Esophagus squamous epithelium (tissue), 5 donors: ENCODE measurements at regions not wholly inside any gene's neighbourhood (a gene's known extent, or its start where the extent isn't known, plus 50 kb on each side); places are given as distances from the start of the nearest gene placed in this dataset.

Experiments used
- DNase-seq: peaks from one replicate; lab custom pipeline; 2025; lab: John Stamatoyannopoulos, UW
- H3K27ac ChIP-seq, 4 donors: fragments of 200-600 bp; sonication (generic); one replicate each; pipeline ENCODE4 v1.5.1; 2016 to 2019; ENCODE audit warnings: mild to moderate bottlenecking in 1 of 4
- H3K27me3 ChIP-seq, 4 donors: fragments of 200-600 bp; sonication (generic); 1 replicate in 3 of 4; 2 replicates in 1 of 4; pipeline versions ENCODE4 v1.5.1 to v1.6.0; 2017 to 2021; ENCODE audit warnings: antibody characterized with exemption in 1 of 4
- H3K36me3 ChIP-seq, 3 donors: fragments of 200-600 bp; sonication (generic); one replicate each; pipeline ENCODE4 v1.5.1; 2016 to 2019
- H3K4me1 ChIP-seq, 3 donors: fragments of 200-600 bp; sonication (generic); one replicate each; pipeline ENCODE4 v1.5.1; 2017 to 2019
- H3K4me3 ChIP-seq, 4 donors: fragments of 200-600 bp; sonication (generic); 1 replicate in 3 of 4; 2 replicates in 1 of 4; pipeline ENCODE4 v1.5.1; 2016 to 2019; ENCODE audit warnings: mild to moderate bottlenecking in 2 of 4, moderate library complexity in 1 of 4
- H3K9me3 ChIP-seq, 3 donors: fragments of 200-600 bp; sonication (generic); one replicate each; pipeline ENCODE4 v1.5.1; 2016 to 2019
- CTCF ChIP-seq, 6 experiments: fragments of 450-650 bp in 4 of 6; fragments of 200-600 bp in 2 of 6; sonication (generic) in 2 of 6; IDR thresholded peaks; one replicate each; pipeline ENCODE4 v1.5.1; 2016 to 2019; ENCODE audit warnings: antibody characterized with exemption in 6 of 6, mild to moderate bottlenecking in 4 of 6, moderate library complexity in 4 of 6
- POLR2A ChIP-seq, 4 donors: fragments of 450-650 bp; IDR thresholded peaks; one replicate each; pipeline ENCODE4 v1.6.1; 2017; ENCODE audit warnings: antibody characterized with exemption in 4 of 4, mild to moderate bottlenecking in 4 of 4, moderate library complexity in 3 of 4
- WGBS, 2 donors: methylation state at CpG; one replicate each; pipeline ENCODE4 v1.1.5; 2018; 5-methylcytosine and 5-hydroxymethylcytosine counted together
- intact Hi-C: fragments of 100-400 bp; cut with DNase I; formaldehyde crosslinking; loops from one replicate; pipeline ENCODE4 v1.15.0; 2022
- donor health status: DM: yes; HTN: yes; CAD: no.

GRCh38 chr7:153588586-153588985 lies 463.6 kb upstream of the DPP6 start:
- no peak for TF ChIP-seq POLR2A (IDR thresholded peaks at IDR 0.05)
- TF ChIP-seq CTCF (IDR thresholded peaks at IDR 0.05) = no peak
- no peak overlapping the region for H3K27ac ChIP-seq
- 68 to 77% methylated on average over 5 of the region's 5 CpGs for WGBS, 2 donors
- no peak for DNase-seq
- peaks cover 0 to 3% (median 0%) of the 10 kb centered on the region in 3 donors for H3K9me3 ChIP-seq
- H3K4me3 ChIP-seq = no peak overlapping the region
- H3K36me3 ChIP-seq = no peaks in the 10 kb centered on the region
- no peaks in the 10 kb centered on the region for H3K4me1 ChIP-seq
- intact Hi-C loops = no loop called here
- H3K27me3 ChIP-seq = no peaks in the 10 kb centered on the region

- DNase-seq = no peak
- intact Hi-C loops = no loop called here
- H3K9me3 ChIP-seq = peaks cover 0 to 3% (median 0%) of the 10 kb centered on the region in 3 donors
- no peak overlapping the region for H3K27ac ChIP-seq
- H3K27me3 ChIP-seq = no peaks in the 10 kb centered on the region
- 74% methylated on average over 9 to 16 of the region's 16 CpGs for WGBS, 2 donors
- TF ChIP-seq POLR2A (IDR thresholded peaks at IDR 0.05) (no peak), CTCF (IDR thresholded peaks at IDR 0.05) (no peak)
- H3K4me1 ChIP-seq = no peaks in the 10 kb centered on the region
- no peaks in the 10 kb centered on the region for H3K36me3 ChIP-seq
- no peak overlapping the region for H3K4me3 ChIP-seq
Observed at GRCh38 chr7:153590136-153590535, 462.1 kb upstream of the DPP6 start.

- intact Hi-C loops = no loop called here
- peaks cover 0 to 3% (median 0%) of the 10 kb centered on the region in 3 donors for H3K9me3 ChIP-seq
- no peaks in the 10 kb centered on the region for H3K27me3 ChIP-seq
- 74 to 84% methylated on average over 11 of the region's 11 CpGs for WGBS, 2 donors
- no peak for TF ChIP-seq CTCF (IDR thresholded peaks at IDR 0.05)
- no peak for TF ChIP-seq POLR2A (IDR thresholded peaks at IDR 0.05)
- DNase-seq = no peak
- H3K27ac ChIP-seq = no peak overlapping the region
- H3K4me1 ChIP-seq = no peaks in the 10 kb centered on the region
- no peaks in the 10 kb centered on the region for H3K36me3 ChIP-seq
- H3K4me3 ChIP-seq = no peak overlapping the region
Observed at GRCh38 chr7:153590571-153590970, 461.6 kb upstream of the DPP6 start.

- DNase-seq = no peak
- Histone ChIP-seq H3K4me1 (no peaks in the 10 kb centered on the region), H3K36me3 (no peaks in the 10 kb centered on the region), H3K27me3 (no peaks in the 10 kb centered on the region), H3K9me3 (peaks cover 0 to 5% (median 0%) of the 10 kb centered on the region in 3 donors), H3K4me3 (no peak overlapping the region), H3K27ac (no peak overlapping the region)
- intact Hi-C loops = no loop called here
- TF ChIP-seq CTCF (IDR thresholded peaks at IDR 0.05) (no peak), POLR2A (IDR thresholded peaks at IDR 0.05) (no peak)
- WGBS, 2 donors = 43 to 53% methylated on average over 3 of the region's 3 CpGs
Observed at GRCh38 chr7:153607354-153607753, 444.8 kb upstream of the DPP6 start.

DNA sequence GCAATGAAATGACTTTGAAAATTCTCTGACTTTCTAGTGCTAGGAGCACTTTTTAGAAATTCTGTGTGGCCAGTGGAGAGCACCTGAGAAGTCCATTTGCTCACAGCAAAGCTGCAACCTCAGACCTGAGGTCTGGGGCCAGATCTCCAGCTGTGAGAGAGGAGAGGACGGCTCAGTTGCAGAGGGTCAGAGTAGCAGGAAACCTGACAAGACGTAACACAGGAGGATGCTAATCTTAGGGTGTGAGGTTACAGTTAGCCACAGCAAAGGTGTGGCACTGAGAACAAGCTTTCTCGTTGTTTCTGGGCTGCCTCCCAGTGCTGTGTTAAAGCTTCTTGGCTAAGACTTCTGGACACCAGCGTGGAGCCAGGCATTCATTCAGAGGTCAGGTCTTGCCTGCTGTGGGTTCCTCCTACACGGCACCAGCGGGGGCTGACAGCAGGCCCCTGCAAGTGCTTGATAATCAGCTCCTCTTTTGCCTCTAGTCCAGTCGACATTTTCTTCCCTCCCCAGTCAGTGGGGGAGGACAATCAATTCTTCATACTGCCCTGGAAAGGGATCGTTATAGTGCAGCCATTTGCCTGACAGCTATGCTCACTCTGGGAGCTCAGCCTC lies 435.4 kb upstream of the DPP6 start:
- Histone ChIP-seq H3K36me3 (no peaks in the 10 kb centered on the region), H3K27ac (no peak overlapping the region), H3K4me3 (no peak overlapping the region), H3K9me3 (no peaks in the 10 kb centered on the region), H3K4me1 (no peaks in the 10 kb centered on the region), H3K27me3 (no peaks in the 10 kb centered on the region)
- no peak for DNase-seq
- TF ChIP-seq POLR2A (IDR thresholded peaks at IDR 0.05) = no peak
- no peak for TF ChIP-seq CTCF (IDR thresholded peaks at IDR 0.05)
- 3 to 8% methylated on average over 6 to 7 of the region's 8 CpGs for WGBS, 2 donors
- intact Hi-C loops = no loop called here
